Immature natural killer cell (primary cell): ENCODE measurements at regions not wholly inside any gene's neighbourhood (a gene's known extent, or its start where the extent isn't known, plus 50 kb on each side); places are given as distances from the start of the nearest gene placed in this dataset.

ENCODE experiments used
- DNase-seq, 3 donors: peaks; one replicate each; pipeline ENCODE4 v3.0.0; 2022; ENCODE audit warnings: mixed read lengths in 1 of 3
- H3K27ac Mint-ChIP-seq, 6 donors: one replicate each; pipeline ENCODE4 v1.8.0; 2020; ENCODE audit warnings: mixed read lengths in 6 of 6, mild to moderate bottlenecking in 5 of 6, inconsistent platforms in 4 of 6, moderate library complexity in 3 of 6
- H3K27me3 Mint-ChIP-seq, 3 donors: one replicate each; pipeline ENCODE4 v1.8.0; 2020 to 2021; ENCODE audit warnings: low read depth in 3 of 3, mild to moderate bottlenecking in 3 of 3, mixed read lengths in 3 of 3, moderate library complexity in 3 of 3, inconsistent platforms in 1 of 3
- H3K36me3 Mint-ChIP-seq, 3 donors: one replicate each; pipeline ENCODE4 v1.8.0; 2020; ENCODE audit warnings: mixed read lengths in 3 of 3, inconsistent platforms in 2 of 3, mild to moderate bottlenecking in 2 of 3
- H3K4me1 Mint-ChIP-seq, 2 donors: one replicate each; pipeline ENCODE4 v1.8.0; 2020; ENCODE audit warnings: inconsistent platforms in 2 of 2, mild to moderate bottlenecking in 2 of 2, mixed read lengths in 2 of 2, moderate library complexity in 1 of 2
- H3K4me3 Mint-ChIP-seq, 5 donors: one replicate each; pipeline ENCODE4 v1.8.0; 2020; ENCODE audit warnings: mild to moderate bottlenecking in 5 of 5, mixed read lengths in 5 of 5, inconsistent platforms in 3 of 5, moderate library complexity in 3 of 5
- H3K9me3 Mint-ChIP-seq, 6 donors: one replicate each; pipeline ENCODE4 v1.8.0; 2020; ENCODE audit warnings: mild to moderate bottlenecking in 6 of 6, mixed read lengths in 6 of 6, inconsistent platforms in 4 of 6, moderate library complexity in 3 of 6

GRCh38 chr5:91277093-91277626 lies 106.0 kb downstream of the ARRDC3 start:
- Mint-ChIP-seq H3K4me3 (no peak overlapping the region), H3K27ac (no peak overlapping the region), H3K36me3 (peaks cover 0 to 6% (median 3%) of the 10 kb centered on the region in 3 donors)

GRCh38 chr5:91272858-91273257 lies 110.3 kb downstream of the ARRDC3 start:
- Mint-ChIP-seq H3K9me3 (no peaks in the 10 kb centered on the region), H3K4me1 (peaks cover 12 to 14% of the 10 kb centered on the region in 2 donors), H3K27ac (peak overlapping the region in 1 of 6 donors; percentile 7), H3K27me3 (no peaks in the 10 kb centered on the region), H3K4me3 (no peak overlapping the region), H3K36me3 (peaks cover 0 to 6% (median 3%) of the 10 kb centered on the region in 3 donors)
- DNase-seq = no peak

More at GRCh38 chr5:91277093-91277626, 106.0 kb downstream of the ARRDC3 start:
- DNase-seq = no peak
- H3K9me3 Mint-ChIP-seq = no peaks in the 10 kb centered on the region
- peaks cover 21 to 22% of the 10 kb centered on the region in 2 donors for H3K4me1 Mint-ChIP-seq
- peaks cover 4 to 22% (median 15%) of the 10 kb centered on the region in 3 donors for H3K27me3 Mint-ChIP-seq

GRCh38 chr5:91271999-91272398 lies 111.1 kb downstream of the ARRDC3 start:
- H3K4me1 Mint-ChIP-seq = peaks cover 12 to 14% of the 10 kb centered on the region in 2 donors
- no peak overlapping the region for H3K4me3 Mint-ChIP-seq
- no peak overlapping the region for H3K27ac Mint-ChIP-seq
- peaks cover 0 to 6% (median 3%) of the 10 kb centered on the region in 3 donors for H3K36me3 Mint-ChIP-seq
- DNase-seq = no peak
- H3K9me3 Mint-ChIP-seq = no peaks in the 10 kb centered on the region
- H3K27me3 Mint-ChIP-seq = no peaks in the 10 kb centered on the region

GRCh38 chr5:91269198-91269597 lies 113.9 kb downstream of the ARRDC3 start:
- Mint-ChIP-seq H3K27me3 (peaks cover 0 to 3% (median 0%) of the 10 kb centered on the region in 3 donors), H3K27ac (peak overlapping the region in 1 of 6 donors; percentile 60), H3K9me3 (no peaks in the 10 kb centered on the region), H3K4me1 (peaks cover 20 to 23% of the 10 kb centered on the region in 2 donors), H3K4me3 (peak overlapping the region in 1 of 5 donors; percentile 30), H3K36me3 (peaks cover 0 to 3% (median 0%) of the 10 kb centered on the region in 3 donors)
- peak in 1 of 3 donors; percentile 10 for DNase-seq

GRCh38 chr5:91266184-91266705 lies 116.9 kb downstream of the ARRDC3 start:
- Mint-ChIP-seq H3K9me3 (no peaks in the 10 kb centered on the region), H3K27me3 (peaks cover 0 to 3% (median 2%) of the 10 kb centered on the region in 3 donors), H3K27ac (peak overlapping the region in 1 of 6 donors; percentile 14), H3K4me1 (peaks cover 20 to 23% of the 10 kb centered on the region in 2 donors), H3K4me3 (no peak overlapping the region), H3K36me3 (no peaks in the 10 kb centered on the region)
- peak in 1 of 3 donors; percentile 9 for DNase-seq

GRCh38 chr5:91264311-91265051 lies 118.6 kb downstream of the ARRDC3 start:
- Mint-ChIP-seq H3K9me3 (no peaks in the 10 kb centered on the region), H3K27me3 (peaks cover 2 to 4% (median 3%) of the 10 kb centered on the region in 3 donors), H3K4me3 (no peak overlapping the region), H3K27ac (no peak overlapping the region), H3K4me1 (peaks cover 17 to 21% of the 10 kb centered on the region in 2 donors), H3K36me3 (no peaks in the 10 kb centered on the region)
- DNase-seq = no peak

GRCh38 chr5:91263898-91264297 lies 119.2 kb downstream of the ARRDC3 start:
- Mint-ChIP-seq H3K27me3 (peaks cover 2 to 5% (median 3%) of the 10 kb centered on the region in 3 donors), H3K36me3 (no peaks in the 10 kb centered on the region), H3K4me3 (no peak overlapping the region), H3K27ac (no peak overlapping the region), H3K4me1 (peaks cover 11 to 15% of the 10 kb centered on the region in 2 donors), H3K9me3 (no peaks in the 10 kb centered on the region)
- no peak for DNase-seq

- no peaks in the 10 kb centered on the region for H3K4me1 Mint-ChIP-seq
- H3K27ac Mint-ChIP-seq = no peak overlapping the region
- H3K36me3 Mint-ChIP-seq = no peaks in the 10 kb centered on the region
- no peak for DNase-seq
- H3K9me3 Mint-ChIP-seq = peaks cover 0 to 2% (median 0%) of the 10 kb centered on the region in 6 donors
- peaks cover 2 to 5% (median 2%) of the 10 kb centered on the region in 3 donors for H3K27me3 Mint-ChIP-seq
- H3K4me3 Mint-ChIP-seq = no peak overlapping the region
Observed at GRCh38 chr5:91257301-91257700, 125.8 kb downstream of the ARRDC3 start.

- Mint-ChIP-seq H3K9me3 (peaks cover 0 to 2% (median 0%) of the 10 kb centered on the region in 6 donors), H3K4me3 (no peak overlapping the region), H3K36me3 (no peaks in the 10 kb centered on the region), H3K27me3 (peaks cover 2 to 3% (median 2%) of the 10 kb centered on the region in 3 donors), H3K27ac (no peak overlapping the region), H3K4me1 (no peaks in the 10 kb centered on the region)
- no peak for DNase-seq
Observed at GRCh38 chr5:91256142-91256524, 127.0 kb downstream of the ARRDC3 start.

GRCh38 chr5:91255396-91256141 lies 127.5 kb downstream of the ARRDC3 start:
- Mint-ChIP-seq H3K9me3 (peaks cover 0 to 2% (median 0%) of the 10 kb centered on the region in 6 donors), H3K27ac (no peak overlapping the region), H3K4me3 (no peak overlapping the region), H3K4me1 (no peaks in the 10 kb centered on the region), H3K36me3 (no peaks in the 10 kb centered on the region), H3K27me3 (peaks cover 2 to 3% (median 2%) of the 10 kb centered on the region in 3 donors)
- no peak for DNase-seq

- Mint-ChIP-seq H3K4me1 (no peaks in the 10 kb centered on the region), H3K27me3 (peaks cover 0 to 2% (median 0%) of the 10 kb centered on the region in 3 donors), H3K27ac (no peak overlapping the region), H3K36me3 (peaks cover 0 to 4% (median 0%) of the 10 kb centered on the region in 3 donors), H3K9me3 (peaks cover 0 to 2% (median 0%) of the 10 kb centered on the region in 6 donors), H3K4me3 (no peak overlapping the region)
- DNase-seq = no peak
Observed at GRCh38 chr5:91252916-91253315, 130.2 kb downstream of the ARRDC3 start.

GRCh38 chr5:91245871-91246270 lies 137.2 kb downstream of the ARRDC3 start:
- no peak for DNase-seq
- peaks cover 6 to 19% (median 7%) of the 10 kb centered on the region in 3 donors for H3K36me3 Mint-ChIP-seq
- no peak overlapping the region for H3K27ac Mint-ChIP-seq
- H3K4me1 Mint-ChIP-seq = peaks cover 6 to 13% of the 10 kb centered on the region in 2 donors
- no peak overlapping the region for H3K4me3 Mint-ChIP-seq
- H3K9me3 Mint-ChIP-seq = peaks cover 5 to 15% (median 11%) of the 10 kb centered on the region in 6 donors
- H3K27me3 Mint-ChIP-seq = peaks cover 0 to 1% (median 0%) of the 10 kb centered on the region in 3 donors

- Mint-ChIP-seq H3K9me3 (peaks cover 5 to 15% (median 11%) of the 10 kb centered on the region in 6 donors), H3K27me3 (peaks cover 0 to 3% (median under 1%) of the 10 kb centered on the region in 3 donors), H3K36me3 (peaks cover 6 to 17% (median 7%) of the 10 kb centered on the region in 3 donors), H3K27ac (no peak overlapping the region), H3K4me1 (peaks cover 6 to 13% of the 10 kb centered on the region in 2 donors), H3K4me3 (no peak overlapping the region)
- DNase-seq = no peak
Observed at GRCh38 chr5:91245074-91245452, 138.1 kb downstream of the ARRDC3 start.
